ENCODE measurements at regions not wholly inside any gene's neighbourhood (a gene's known extent, or its start where the extent isn't known, plus 50 kb on each side); places are given as distances from the start of the nearest gene placed in this dataset.

DNA sequence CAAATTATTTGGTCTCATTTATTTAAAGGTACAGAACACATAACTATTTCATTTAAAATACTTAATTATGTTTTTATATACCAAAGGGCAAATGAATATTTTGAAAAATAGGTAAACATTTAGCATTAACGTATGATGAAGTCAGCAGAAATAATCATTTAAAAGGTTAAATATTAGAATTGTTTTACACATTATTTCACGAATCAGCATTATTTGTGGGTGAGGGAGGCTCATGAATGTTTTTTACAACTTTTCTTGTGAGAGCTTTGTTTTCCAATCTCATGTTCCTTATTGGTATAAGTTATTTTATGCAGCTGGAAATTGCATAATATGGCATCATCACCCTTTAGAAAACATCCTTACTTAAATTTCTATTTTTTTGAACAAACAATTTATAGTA is 73.9 kb upstream of the FSTL5 start:
- Histone ChIP-seq H3K4me3 (ENCODE audit: low read length) (no peak overlapping the region), H3K9ac (ENCODE audit: low read length) (no peak overlapping the region), H3K27me3 (ENCODE audit: low read length) (no peaks in the 10 kb centered on the region), H3K36me3 (ENCODE audit: insufficient read depth, low read length) (no peaks in the 10 kb centered on the region), H2AFZ (ENCODE audit: low read length) (no peak overlapping the region), H3K9me3 (ENCODE audit: low read length) (peaks cover 43% of the 10 kb centered on the region), H3K4me2 (ENCODE audit: low read depth, low read length, poor library complexity, severe bottlenecking) (no peak overlapping the region), H3K4me1 (ENCODE audit: low read length) (no peaks in the 10 kb centered on the region), H3K27ac (ENCODE audit: low read length) (no peak overlapping the region), H3K79me2 (ENCODE audit: low read length) (no peaks in the 10 kb centered on the region), H4K20me1 (ENCODE audit: insufficient read depth, low read depth, low read length) (no peaks in the 10 kb centered on the region), H3K9me2 (replicated peaks; ENCODE audit: insufficient read depth, low read length) (no peaks in the 10 kb centered on the region)
- DNase-seq: no peak

DNA sequence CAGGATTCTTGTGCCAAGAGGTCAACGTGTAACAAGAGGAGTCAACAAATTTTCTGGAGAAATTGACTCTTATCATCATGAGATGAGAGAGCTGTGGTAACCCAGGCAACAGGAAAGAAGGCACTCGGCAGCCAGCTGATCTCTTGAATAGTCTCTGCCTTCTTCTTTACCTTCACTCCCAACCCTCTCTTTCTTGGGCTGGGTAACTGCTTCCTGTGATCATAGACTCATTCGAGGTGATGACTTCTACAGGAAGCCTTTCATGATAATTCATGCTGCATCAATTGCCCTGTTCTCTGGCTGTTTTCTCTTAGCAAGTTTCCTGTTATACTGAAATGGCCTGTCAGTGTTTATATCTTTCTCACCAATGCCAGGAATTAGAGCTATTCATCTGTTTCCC is 70.8 kb upstream of the FSTL5 start:
- Histone ChIP-seq H3K4me3 (ENCODE audit: low read length) (no peak overlapping the region), H3K27ac (ENCODE audit: low read length) (no peak overlapping the region), H3K4me1 (ENCODE audit: low read length) (no peaks in the 10 kb centered on the region), H3K9me2 (replicated peaks; ENCODE audit: insufficient read depth, low read length) (no peaks in the 10 kb centered on the region), H3K36me3 (ENCODE audit: insufficient read depth, low read length) (no peaks in the 10 kb centered on the region), H2AFZ (ENCODE audit: low read length) (no peak overlapping the region), H3K9me3 (ENCODE audit: low read length) (peaks cover 50% of the 10 kb centered on the region), H3K79me2 (ENCODE audit: low read length) (no peaks in the 10 kb centered on the region), H4K20me1 (ENCODE audit: insufficient read depth, low read depth, low read length) (no peaks in the 10 kb centered on the region), H3K4me2 (ENCODE audit: low read depth, low read length, poor library complexity, severe bottlenecking) (no peak overlapping the region), H3K9ac (ENCODE audit: low read length) (no peak overlapping the region), H3K27me3 (ENCODE audit: low read length) (no peaks in the 10 kb centered on the region)
- no peak for DNase-seq

DNA sequence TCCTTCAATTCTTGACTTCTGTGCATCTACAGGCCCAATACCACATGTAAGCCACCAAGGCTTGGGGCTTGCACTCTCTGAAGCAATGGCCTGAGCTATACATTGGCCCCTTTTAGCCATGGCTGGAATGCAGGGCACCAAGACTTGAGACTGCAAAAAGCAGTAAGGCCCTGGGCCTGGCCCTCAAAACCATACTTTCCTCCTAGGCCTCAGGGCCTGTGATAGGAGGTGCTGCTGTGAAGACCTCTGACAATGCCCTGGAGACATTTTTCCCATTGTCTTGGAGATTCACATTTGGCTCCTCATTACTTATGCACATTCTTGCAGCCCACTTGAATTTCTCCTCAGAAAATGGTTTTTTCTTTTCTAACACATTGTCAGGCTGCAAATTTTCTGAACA is 68.5 kb upstream of the FSTL5 start:
- no peak for DNase-seq
- Histone ChIP-seq H3K9me2 (replicated peaks; ENCODE audit: insufficient read depth, low read length) (no peaks in the 10 kb centered on the region), H3K9ac (ENCODE audit: low read length) (no peak overlapping the region), H3K4me2 (ENCODE audit: low read depth, low read length, poor library complexity, severe bottlenecking) (no peak overlapping the region), H2AFZ (ENCODE audit: low read length) (no peak overlapping the region), H4K20me1 (ENCODE audit: insufficient read depth, low read depth, low read length) (no peaks in the 10 kb centered on the region), H3K4me1 (ENCODE audit: low read length) (no peaks in the 10 kb centered on the region), H3K36me3 (ENCODE audit: insufficient read depth, low read length) (no peaks in the 10 kb centered on the region), H3K27me3 (ENCODE audit: low read length) (no peaks in the 10 kb centered on the region), H3K4me3 (ENCODE audit: low read length) (no peak overlapping the region), H3K9me3 (ENCODE audit: low read length) (peaks cover 52% of the 10 kb centered on the region), H3K27ac (ENCODE audit: low read length) (no peak overlapping the region), H3K79me2 (ENCODE audit: low read length) (no peaks in the 10 kb centered on the region)

DNA sequence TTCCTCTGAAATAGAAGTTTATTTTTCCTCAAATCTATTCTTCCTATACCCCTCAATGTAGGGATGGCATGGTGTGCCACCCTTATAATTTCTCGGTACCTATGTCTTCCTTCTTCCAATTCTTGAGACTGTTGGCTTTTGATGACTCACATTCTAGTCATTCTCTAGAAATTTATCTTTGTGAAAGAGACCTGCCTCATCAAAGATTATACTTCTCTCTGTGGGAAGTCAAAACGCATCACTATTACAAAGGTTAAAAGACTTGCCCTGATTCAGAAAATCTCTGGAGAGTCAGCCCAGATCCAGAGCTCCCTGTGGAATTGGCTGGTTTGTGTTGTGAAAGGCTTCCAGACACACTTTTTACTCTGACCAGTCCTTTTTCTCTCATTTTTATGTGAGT is 65.9 kb upstream of the FSTL5 start:
- Histone ChIP-seq H3K27ac (ENCODE audit: low read length) (no peak overlapping the region), H3K9ac (ENCODE audit: low read length) (no peak overlapping the region), H3K9me3 (ENCODE audit: low read length) (peaks cover 46% of the 10 kb centered on the region), H3K79me2 (ENCODE audit: low read length) (no peaks in the 10 kb centered on the region), H3K4me2 (ENCODE audit: low read depth, low read length, poor library complexity, severe bottlenecking) (no peak overlapping the region), H3K4me1 (ENCODE audit: low read length) (no peaks in the 10 kb centered on the region), H3K36me3 (ENCODE audit: insufficient read depth, low read length) (no peaks in the 10 kb centered on the region), H3K4me3 (ENCODE audit: low read length) (no peak overlapping the region), H3K27me3 (ENCODE audit: low read length) (no peaks in the 10 kb centered on the region), H3K9me2 (replicated peaks; ENCODE audit: insufficient read depth, low read length) (no peaks in the 10 kb centered on the region), H4K20me1 (ENCODE audit: insufficient read depth, low read depth, low read length) (no peaks in the 10 kb centered on the region), H2AFZ (ENCODE audit: low read length) (no peak overlapping the region)
- DNase-seq: no peak

DNA sequence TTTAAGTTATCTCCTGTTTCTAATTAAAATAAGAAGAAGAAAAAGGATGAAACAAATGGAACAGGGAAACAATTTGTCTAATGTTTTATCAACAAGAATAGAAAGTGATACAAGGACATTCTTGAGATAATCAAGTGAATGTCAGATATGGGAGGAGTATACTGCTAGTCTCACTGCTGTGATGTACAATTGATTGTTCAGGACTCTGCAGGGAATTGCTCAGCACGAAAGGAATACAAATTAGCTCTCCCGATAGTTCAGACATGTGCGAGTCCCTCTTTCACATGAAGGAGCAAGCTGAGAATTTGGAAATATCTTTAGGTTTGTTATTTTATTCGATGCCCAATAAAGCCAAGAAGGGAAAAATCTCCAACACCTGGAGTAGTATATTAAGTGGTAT is 57.3 kb upstream of the FSTL5 start:
- H3K9me3 ChIP-seq (ENCODE audit: low read length): peaks cover 27% of the 10 kb centered on the region
- H3K79me2 ChIP-seq (ENCODE audit: low read length): no peaks in the 10 kb centered on the region
- no peaks in the 10 kb centered on the region for H3K27me3 ChIP-seq (ENCODE audit: low read length)
- H3K9ac ChIP-seq (ENCODE audit: low read length): no peak overlapping the region
- H3K4me1 ChIP-seq (ENCODE audit: low read length): no peaks in the 10 kb centered on the region
- no peaks in the 10 kb centered on the region for H3K9me2 ChIP-seq (replicated peaks; ENCODE audit: insufficient read depth, low read length)
- H3K36me3 ChIP-seq (ENCODE audit: insufficient read depth, low read length): no peaks in the 10 kb centered on the region
- no peak overlapping the region for H3K4me3 ChIP-seq (ENCODE audit: low read length)
- DNase-seq: no peak
- H2AFZ ChIP-seq (ENCODE audit: low read length): no peak overlapping the region
- no peaks in the 10 kb centered on the region for H4K20me1 ChIP-seq (ENCODE audit: insufficient read depth, low read depth, low read length)
- no peak overlapping the region for H3K4me2 ChIP-seq (ENCODE audit: low read depth, low read length, poor library complexity, severe bottlenecking)
- H3K27ac ChIP-seq (ENCODE audit: low read length): no peak overlapping the region
